GM12865 (cell line): ENCODE measurements at regions not wholly inside any gene's neighbourhood (a gene's known extent, or its start where the extent isn't known, plus 50 kb on each side); places are given as distances from the start of the nearest gene placed in this dataset.

Experiments
- DNase-seq: peaks from one replicate; pipeline ENCODE4 v3.0.0; 2010; ENCODE audit warnings: low read depth
- H3K4me3 ChIP-seq: 2 replicates; pipeline ENCODE4 v1.5.1; 2011; ENCODE audit warnings: mild to moderate bottlenecking, low read depth, low read length, control low read depth
- TF ChIP-seq, protein P1 (sequence below): IDR thresholded peaks from 2 replicates; pipeline ENCODE4 v1.5.1; 2011; ENCODE audit warnings: low read length, control low read depth, low read depth, inconsistent platforms; ENCODE audit not compliant: insufficient read depth; ENCODE audit errors: missing control alignments

DNA sequence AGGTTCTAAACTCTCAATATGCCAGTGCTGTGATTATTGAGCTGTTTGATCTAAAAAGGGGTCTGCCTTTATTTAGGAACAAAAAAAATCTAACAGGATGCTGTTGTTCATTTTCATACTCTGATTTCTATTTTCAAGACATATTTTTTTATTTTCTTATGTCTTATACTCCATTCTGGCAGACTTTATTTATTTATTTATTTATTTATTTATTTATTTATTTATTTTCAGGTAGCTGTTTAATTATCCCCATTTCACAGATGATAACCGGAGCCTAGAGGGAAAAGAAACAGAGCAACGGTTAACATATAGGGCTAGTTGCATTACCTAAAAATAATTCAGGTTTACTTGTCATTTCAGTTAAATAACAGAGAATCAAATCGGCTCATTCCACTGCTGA is 174.4 kb downstream of the CENPF start:
- TF ChIP-seq, protein P1, sequence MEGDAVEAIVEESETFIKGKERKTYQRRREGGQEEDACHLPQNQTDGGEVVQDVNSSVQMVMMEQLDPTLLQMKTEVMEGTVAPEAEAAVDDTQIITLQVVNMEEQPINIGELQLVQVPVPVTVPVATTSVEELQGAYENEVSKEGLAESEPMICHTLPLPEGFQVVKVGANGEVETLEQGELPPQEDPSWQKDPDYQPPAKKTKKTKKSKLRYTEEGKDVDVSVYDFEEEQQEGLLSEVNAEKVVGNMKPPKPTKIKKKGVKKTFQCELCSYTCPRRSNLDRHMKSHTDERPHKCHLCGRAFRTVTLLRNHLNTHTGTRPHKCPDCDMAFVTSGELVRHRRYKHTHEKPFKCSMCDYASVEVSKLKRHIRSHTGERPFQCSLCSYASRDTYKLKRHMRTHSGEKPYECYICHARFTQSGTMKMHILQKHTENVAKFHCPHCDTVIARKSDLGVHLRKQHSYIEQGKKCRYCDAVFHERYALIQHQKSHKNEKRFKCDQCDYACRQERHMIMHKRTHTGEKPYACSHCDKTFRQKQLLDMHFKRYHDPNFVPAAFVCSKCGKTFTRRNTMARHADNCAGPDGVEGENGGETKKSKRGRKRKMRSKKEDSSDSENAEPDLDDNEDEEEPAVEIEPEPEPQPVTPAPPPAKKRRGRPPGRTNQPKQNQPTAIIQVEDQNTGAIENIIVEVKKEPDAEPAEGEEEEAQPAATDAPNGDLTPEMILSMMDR: no peak
- H3K4me3 ChIP-seq: no peak overlapping the region
- no peak for DNase-seq

DNA sequence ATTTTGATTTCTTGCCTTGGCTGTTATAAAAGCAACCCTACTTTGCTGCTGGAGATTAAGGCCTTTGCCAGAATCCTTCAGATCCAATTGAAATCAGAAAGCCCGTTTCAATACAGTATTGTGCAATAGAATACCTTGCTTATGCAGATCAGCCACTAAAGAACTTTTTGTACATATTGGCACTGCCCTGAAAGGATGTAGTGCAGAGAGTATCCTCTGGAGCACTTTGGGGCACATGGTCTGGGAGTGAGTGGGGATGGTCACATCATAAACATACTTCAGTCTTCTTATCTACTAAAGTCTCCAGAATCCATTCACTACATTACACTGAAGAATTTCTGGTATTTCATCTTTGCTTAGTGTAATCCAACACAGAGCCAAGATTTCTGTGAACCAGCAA is 189.0 kb downstream of the CENPF start:
- DNase-seq: no peak
- TF ChIP-seq, protein P1: no peak
- H3K4me3 ChIP-seq: no peak overlapping the region

DNA sequence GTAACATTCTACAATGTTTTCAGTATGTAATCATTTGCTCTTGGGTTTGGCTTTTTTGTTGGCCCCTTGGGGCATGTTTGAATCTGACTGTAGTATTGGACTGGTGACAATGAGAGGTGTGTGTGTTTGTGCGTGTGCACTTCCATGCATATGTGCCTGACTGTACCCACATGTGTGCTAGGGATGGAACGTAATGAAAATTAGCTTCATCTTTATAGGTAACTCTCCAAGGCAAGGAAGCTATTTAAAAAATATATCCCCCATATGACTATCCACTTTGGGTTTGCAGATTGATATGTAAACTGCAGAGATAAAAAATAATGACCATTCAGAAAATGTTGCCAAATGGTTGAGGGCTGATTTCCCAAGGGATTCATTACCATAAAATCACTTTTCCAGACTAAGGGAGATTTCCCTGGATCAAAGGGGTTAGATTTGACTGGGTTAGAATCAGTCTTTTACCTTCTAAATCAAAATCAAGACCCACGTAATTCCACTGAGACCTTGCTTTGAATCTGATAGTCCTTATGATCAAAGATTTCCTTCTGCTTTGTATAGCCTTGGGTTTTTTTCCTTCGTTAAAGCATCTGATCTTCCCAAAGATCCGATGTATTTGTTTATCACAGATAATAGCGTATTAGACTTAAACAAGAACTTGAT is 189.7 kb downstream of the CENPF start:
- H3K4me3 ChIP-seq: no peak overlapping the region
- no peak for DNase-seq
- TF ChIP-seq, protein P1: no peak

DNA sequence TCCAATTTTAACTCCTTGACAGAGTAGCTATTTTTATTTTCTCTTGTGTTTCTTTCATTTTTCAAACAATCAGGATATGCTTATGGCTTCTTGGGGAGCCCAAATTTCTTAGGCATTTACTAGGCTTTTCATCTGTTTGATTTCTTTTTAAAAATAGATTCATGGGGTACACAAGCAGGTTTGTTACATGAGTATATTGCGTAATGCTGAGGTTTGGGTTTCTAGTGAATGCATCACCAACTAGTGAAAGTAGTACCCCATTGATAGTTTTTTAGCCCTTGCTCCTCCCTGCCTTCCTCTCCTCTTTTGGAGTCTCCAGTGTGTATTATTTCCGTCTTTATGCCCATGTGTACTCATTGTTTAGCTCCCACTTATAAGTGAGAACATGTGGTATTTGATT is 190.7 kb downstream of the CENPF start:
- TF ChIP-seq, protein P1: no peak
- no peak overlapping the region for H3K4me3 ChIP-seq
- no peak for DNase-seq

DNA sequence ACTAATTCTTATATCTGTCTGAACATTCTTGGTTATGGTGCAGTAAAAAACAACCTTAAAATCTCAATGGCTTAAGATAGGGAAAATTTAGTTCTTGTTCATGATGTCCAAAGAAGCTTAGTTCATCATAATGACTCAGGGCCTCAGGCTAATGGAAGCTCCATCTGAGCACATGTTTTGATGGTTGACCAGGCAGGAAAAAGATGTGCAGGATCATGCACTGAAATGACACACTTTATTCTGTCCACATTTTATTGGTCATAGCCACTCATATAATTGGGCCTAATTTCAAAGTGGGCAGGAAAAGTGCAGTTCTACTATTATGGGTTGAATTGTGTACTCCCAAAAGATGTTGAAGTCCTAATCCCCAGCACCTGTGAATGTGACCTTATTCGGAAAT is 198.2 kb downstream of the CENPF start:
- DNase-seq: no peak
- TF ChIP-seq, protein P1: no peak
- no peak overlapping the region for H3K4me3 ChIP-seq

DNA sequence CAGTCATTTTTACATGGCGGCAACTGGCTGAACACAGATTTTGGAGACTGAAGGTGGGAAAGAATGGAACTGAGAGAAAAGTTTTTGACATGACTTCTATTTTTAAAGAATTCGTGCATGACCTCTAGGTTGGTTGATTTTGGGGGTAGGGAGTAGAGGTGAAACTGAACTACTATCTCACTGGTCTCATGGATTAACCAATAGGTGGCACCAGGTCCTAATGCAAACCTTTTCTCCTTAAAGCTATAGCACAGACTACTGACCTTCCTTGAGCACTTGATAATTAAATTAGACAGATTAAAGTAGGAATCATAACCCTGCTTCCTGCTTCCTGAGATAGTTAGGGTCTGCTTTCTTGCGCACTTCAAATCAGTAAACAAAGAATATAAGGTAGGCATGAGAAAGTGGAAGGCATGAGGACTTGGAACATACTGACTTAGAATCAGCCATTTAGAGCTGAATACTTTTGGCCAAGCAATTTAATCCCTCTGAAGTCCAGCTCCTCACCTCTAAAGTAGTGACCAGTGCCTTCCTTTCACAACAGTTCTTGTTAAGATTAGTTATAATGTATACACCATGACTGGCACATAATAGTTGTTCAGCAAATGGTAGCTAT is 206.0 kb downstream of the CENPF start:
- H3K4me3 ChIP-seq: no peak overlapping the region
- peak; percentile 6 for DNase-seq

More for the DNA sequence above, 206.0 kb downstream of the CENPF start:
- TF ChIP-seq, protein P1: peak; percentile 17
